GM12892 (cell line): ENCODE measurements at regions not wholly inside any gene's neighbourhood (a gene's known extent, or its start where the extent isn't known, plus 50 kb on each side); places are given as distances from the start of the nearest gene placed in this dataset.
"Not testable (repeated sequence)": the region's sequence is repeated elsewhere in the genome, so short reads cannot be mapped to it uniquely, and the experiment has no call there.

Source experiments
- DNase-seq: peaks from one replicate; pipeline ENCODE4 v3.0.0; 2011; ENCODE audit not compliant: insufficient read length
- FAIRE-seq: peaks from 2 replicates; lab custom pipeline; 2011; peaks lifted over from hg19 to GRCh38; lab: Jason Lieb, UNC
- POLR2A ChIP-seq: IDR thresholded peaks from 2 replicates; pipeline ENCODE4 v1.6.1; 2011; ENCODE audit warnings: low read depth, low read length, control low read depth
- POLR2AphosphoS5 ChIP-seq: IDR thresholded peaks from 2 replicates; pipeline ENCODE4 v1.6.1; 2011; ENCODE audit warnings: low read depth, low read length, control low read depth
- TAF1 ChIP-seq: IDR thresholded peaks from 2 replicates; pipeline ENCODE4 v1.6.1; 2011; ENCODE audit warnings: low read depth, mild to moderate bottlenecking, control low read depth, low read length, borderline replicate concordance

- no peak for FAIRE-seq
- no peak for DNase-seq
- TF ChIP-seq POLR2AphosphoS5 (no peak), POLR2A (no peak), TAF1 (no peak)
Measured at GRCh38 chr17:14545156-14545906, 244.4 kb downstream of the HS3ST3B1 start.

GRCh38 chr17:14541714-14542113 lies 240.8 kb downstream of the HS3ST3B1 start:
- FAIRE-seq (no peak), DNase-seq (no peak)
- no peak for TF ChIP-seq POLR2AphosphoS5
- TF ChIP-seq POLR2A = no peak
- no peak for TF ChIP-seq TAF1

DNA sequence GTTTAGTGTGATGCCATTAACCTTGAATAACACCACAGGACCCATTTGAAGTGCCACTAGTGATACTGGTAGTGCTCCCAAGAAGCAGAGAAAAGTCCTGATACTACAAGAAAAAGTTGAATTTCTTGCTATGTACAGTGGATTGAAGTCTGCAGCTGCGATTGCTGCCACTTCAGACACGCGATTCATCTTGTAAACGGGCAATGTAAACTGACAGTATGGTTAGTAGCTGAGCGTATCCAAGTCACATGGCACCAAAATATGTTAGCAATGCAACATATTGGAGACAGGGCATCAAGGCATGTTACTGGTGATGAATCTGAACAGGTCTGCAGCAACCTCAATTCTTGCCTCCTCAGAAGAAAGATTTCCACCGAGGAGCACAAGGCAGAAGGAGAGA lies 238.9 kb downstream of the HS3ST3B1 start:
- no peak for DNase-seq
- no peak for FAIRE-seq
- TF ChIP-seq TAF1 (no peak), POLR2AphosphoS5 (no peak), POLR2A (no peak)

- not testable (repeated sequence) for DNase-seq, FAIRE-seq
Measured at GRCh38 chr17:14532242-14532641, 231.4 kb downstream of the HS3ST3B1 start.

DNA sequence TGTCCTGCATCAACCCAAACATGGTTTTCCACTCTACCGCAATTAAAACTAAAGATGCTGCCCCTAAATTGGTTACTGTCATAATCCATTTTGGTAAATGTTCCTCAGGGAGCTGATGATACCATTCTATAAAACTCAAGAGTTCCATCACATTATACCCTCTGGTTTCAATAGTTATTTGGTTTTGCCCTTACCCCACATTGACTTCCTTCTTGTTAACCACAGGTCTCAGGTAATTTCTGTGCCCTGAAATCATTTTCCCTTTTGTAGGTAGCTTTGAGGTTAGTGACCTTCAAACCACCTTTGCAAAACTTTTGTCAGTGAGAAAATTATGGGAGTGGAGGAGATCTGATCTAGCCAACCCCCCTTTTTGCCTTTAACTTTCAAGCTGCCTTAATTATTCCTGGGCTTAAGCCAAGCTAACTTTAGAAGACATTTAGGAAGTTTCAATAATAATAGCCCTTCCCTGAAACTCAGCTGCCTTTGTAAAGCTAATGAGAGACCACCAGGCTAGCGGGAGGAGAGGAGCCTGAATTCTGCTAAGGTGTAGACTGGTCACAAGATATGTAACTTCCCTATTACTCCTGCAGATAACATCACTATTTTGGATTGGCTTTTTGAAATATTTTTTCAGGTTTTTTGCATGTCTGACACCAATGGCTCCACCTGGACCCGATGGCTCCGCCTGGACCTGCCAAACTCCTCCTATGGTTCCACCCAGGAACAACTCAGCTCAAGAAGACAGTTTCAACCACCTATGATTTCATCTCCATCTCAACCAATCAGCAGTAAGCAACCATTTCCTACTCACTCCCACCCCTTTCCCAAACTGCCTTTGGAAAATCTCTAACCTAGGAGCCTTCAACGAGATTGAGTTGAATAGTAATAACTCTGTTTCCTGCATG lies 224.9 kb downstream of the HS3ST3B1 start:
- DNase-seq (no peak), FAIRE-seq (no peak)
- no peak for TF ChIP-seq TAF1
- TF ChIP-seq POLR2AphosphoS5 = no peak
- no peak for TF ChIP-seq POLR2A

GRCh38 chr17:14522795-14523387 lies 222.0 kb downstream of the HS3ST3B1 start:
- DNase-seq = no peak
- FAIRE-seq = no peak
- no peak for TF ChIP-seq POLR2A
- TF ChIP-seq POLR2AphosphoS5 = no peak
- TF ChIP-seq TAF1 = no peak

DNA sequence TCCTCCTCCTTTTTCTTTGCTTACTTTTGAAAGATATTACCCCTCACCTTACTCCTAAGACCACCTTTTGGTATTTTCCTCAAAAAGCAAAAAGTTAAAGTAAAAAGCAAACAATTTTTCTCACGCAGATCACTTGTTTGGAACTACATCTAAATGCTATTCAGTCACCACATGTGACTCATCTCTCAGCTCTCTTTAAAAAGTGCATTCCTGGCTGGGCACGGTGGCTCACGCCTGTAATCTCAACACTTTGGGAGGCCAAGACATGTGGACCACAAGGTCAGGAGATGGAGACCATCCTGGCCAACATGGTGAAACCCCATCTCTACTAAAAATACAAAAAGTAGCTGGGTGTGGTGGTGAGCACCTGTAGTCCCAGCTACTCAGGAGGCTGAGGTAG lies 218.0 kb downstream of the HS3ST3B1 start:
- DNase-seq = not testable (repeated sequence)

DNA sequence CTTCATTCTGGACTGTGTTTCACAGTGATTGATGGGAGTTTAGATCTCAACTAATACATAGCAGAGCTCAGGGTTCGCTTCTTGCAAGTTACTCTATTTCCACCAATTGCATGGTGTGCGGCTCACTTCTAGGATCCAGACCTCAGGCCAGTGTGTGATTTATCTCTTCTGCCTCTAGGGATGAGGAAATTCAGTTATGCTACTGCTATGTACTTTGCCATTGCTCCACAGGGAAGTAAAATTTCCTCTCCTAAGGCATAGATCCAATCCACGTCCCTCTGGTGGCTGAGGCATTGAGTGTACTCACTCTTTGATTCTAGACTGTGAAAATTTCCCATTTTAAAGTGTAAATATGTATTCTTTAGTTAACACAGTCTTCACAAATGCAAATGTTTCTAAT lies 214.1 kb downstream of the HS3ST3B1 start:
- TF ChIP-seq POLR2A (no peak), POLR2AphosphoS5 (no peak), TAF1 (no peak)
- DNase-seq (no peak), FAIRE-seq (no peak)

More for the DNA sequence above, 218.0 kb downstream of the HS3ST3B1 start:
- not testable (repeated sequence) for FAIRE-seq

DNA sequence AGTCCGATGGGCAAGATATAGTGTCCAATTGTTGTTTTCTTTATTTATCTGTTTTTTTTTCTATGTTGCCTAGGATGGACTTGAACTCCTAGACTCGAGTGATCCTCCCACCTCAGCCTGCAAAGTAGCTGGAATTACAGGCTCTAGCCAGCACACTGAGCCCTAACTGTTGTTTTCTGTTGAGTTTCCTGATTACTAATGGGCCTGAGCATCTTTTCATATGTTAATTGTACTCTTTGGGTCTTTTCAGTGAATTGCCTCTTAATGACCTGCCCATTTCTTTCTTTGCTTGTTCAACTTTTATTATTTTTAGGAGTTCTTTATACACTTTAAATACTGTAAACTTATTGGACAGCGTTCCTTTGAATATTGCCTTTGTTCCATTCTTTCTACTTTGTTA lies 213.0 kb downstream of the HS3ST3B1 start:
- TF ChIP-seq POLR2A = no peak
- no peak for TF ChIP-seq TAF1
- no peak for TF ChIP-seq POLR2AphosphoS5
- DNase-seq (no peak), FAIRE-seq (no peak)

GRCh38 chr17:14510136-14510535 lies 209.3 kb downstream of the HS3ST3B1 start:
- DNase-seq (no peak), FAIRE-seq (no peak)
- TF ChIP-seq POLR2AphosphoS5 (no peak), TAF1 (no peak), POLR2A (no peak)

- DNase-seq = no peak
- TF ChIP-seq TAF1 (no peak), POLR2A (no peak), POLR2AphosphoS5 (no peak)
- no peak for FAIRE-seq
Measured at GRCh38 chr17:14508156-14508555, 207.3 kb downstream of the HS3ST3B1 start.
